Peyer's patch (tissue), 4 donors: ENCODE measurements at regions not wholly inside any gene's neighbourhood (a gene's known extent, or its start where the extent isn't known, plus 50 kb on each side); places are given as distances from the start of the nearest gene placed in this dataset.

Experiments
- POLR2A ChIP-seq, 2 donors: fragments of 450-650 bp; IDR thresholded peaks; one replicate each; pipeline ENCODE4 v1.5.1; 2017; ENCODE audit warnings: antibody characterized with exemption in 2 of 2, mild to moderate bottlenecking in 2 of 2, moderate library complexity in 2 of 2
- TF ChIP-seq, protein P1 (sequence below), 6 experiments: fragments of 450-650 bp in 4 of 6; fragments of 200-600 bp in 2 of 6; sonication (generic) in 1 of 6; IDR thresholded peaks; one replicate each; pipeline ENCODE4 v1.5.1; 2017 to 2019; ENCODE audit warnings: antibody characterized with exemption in 6 of 6, mild to moderate bottlenecking in 3 of 6, moderate library complexity in 1 of 6

DNA sequence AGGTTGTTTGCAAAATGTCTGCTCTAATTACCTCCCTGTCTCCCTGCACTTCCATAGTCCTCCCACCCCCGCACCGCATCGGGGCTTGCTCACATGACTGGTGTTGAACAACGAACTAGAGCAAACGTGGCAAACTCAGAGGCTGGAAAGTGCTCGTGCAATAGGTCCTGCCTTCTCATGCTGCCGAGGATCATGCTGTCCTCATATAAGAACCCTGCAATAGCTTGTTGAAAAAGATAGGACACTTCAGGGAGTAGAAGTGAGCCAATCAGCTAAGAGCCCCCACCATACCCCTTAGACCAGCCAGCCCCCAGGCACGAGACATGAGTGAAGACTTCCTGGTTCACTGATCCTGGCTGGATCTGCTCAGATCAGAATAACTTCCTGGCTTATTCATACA lies 219.2 kb downstream of the C6orf118 start:
- TF ChIP-seq, protein P1, sequence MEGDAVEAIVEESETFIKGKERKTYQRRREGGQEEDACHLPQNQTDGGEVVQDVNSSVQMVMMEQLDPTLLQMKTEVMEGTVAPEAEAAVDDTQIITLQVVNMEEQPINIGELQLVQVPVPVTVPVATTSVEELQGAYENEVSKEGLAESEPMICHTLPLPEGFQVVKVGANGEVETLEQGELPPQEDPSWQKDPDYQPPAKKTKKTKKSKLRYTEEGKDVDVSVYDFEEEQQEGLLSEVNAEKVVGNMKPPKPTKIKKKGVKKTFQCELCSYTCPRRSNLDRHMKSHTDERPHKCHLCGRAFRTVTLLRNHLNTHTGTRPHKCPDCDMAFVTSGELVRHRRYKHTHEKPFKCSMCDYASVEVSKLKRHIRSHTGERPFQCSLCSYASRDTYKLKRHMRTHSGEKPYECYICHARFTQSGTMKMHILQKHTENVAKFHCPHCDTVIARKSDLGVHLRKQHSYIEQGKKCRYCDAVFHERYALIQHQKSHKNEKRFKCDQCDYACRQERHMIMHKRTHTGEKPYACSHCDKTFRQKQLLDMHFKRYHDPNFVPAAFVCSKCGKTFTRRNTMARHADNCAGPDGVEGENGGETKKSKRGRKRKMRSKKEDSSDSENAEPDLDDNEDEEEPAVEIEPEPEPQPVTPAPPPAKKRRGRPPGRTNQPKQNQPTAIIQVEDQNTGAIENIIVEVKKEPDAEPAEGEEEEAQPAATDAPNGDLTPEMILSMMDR (IDR thresholded peaks at IDR 0.05), result no peak
- TF ChIP-seq POLR2A (IDR thresholded peaks at IDR 0.05), result no peak
